ENCODE measurements at regions not wholly inside any gene's neighbourhood (a gene's known extent, or its start where the extent isn't known, plus 50 kb on each side); places are given as distances from the start of the nearest gene placed in this dataset.

GRCh38 chr9:86511614-86512360 is 157.6 kb upstream of the TUT7 start:
- CTCF ChIA-PET, result interaction anchor here (1.2 to 1.5 kb wide), 2 partner anchors 10 to 27 kb away, joined by 3 to 4 read pairs; no protein-coding TSS in a partner anchor
- no peak for TF ChIP-seq CTCF (IDR thresholded peaks at IDR 0.05; ENCODE audit: insufficient read depth, low read length, missing control alignments)
- DNase-seq (ENCODE audit: low read depth, low spot score), result no peak
- POLR2A ChIA-PET, result no interaction called here
- H3K4me3 ChIP-seq (ENCODE audit: low read depth, low read length), result no peak overlapping the region

- CTCF ChIA-PET, result no interaction called here
- POLR2A ChIA-PET, result no interaction called here
- TF ChIP-seq CTCF (IDR thresholded peaks at IDR 0.05; ENCODE audit: insufficient read depth, low read length, missing control alignments), result no peak
- no peak for DNase-seq (ENCODE audit: low read depth, low spot score)
- no peak overlapping the region for H3K4me3 ChIP-seq (ENCODE audit: low read depth, low read length)
Measured at GRCh38 chr9:86508208-86508903, 154.1 kb upstream of the TUT7 start.

GRCh38 chr9:86507212-86507630 is 153.0 kb upstream of the TUT7 start:
- ChIA-PET POLR2A (interaction anchor here (1.3 kb wide), 1 partner anchor 43 kb away, joined by 4 read pairs; no protein-coding TSS in a partner anchor), CTCF (interaction anchor here (0.7 to 1.6 kb wide), 3 partner anchors 9 to 93 kb away, joined by 3 read pairs; no protein-coding TSS in a partner anchor)
- DNase-seq (ENCODE audit: low read depth, low spot score), result no peak

GRCh38 chr9:86503942-86504341 is 149.7 kb upstream of the TUT7 start:
- CTCF ChIA-PET, result interaction anchor here (3.0 kb wide), 1 partner anchor 17 kb away, joined by 10 read pairs; no protein-coding TSS in a partner anchor
- no peak for DNase-seq (ENCODE audit: low read depth, low spot score)
- TF ChIP-seq CTCF (IDR thresholded peaks at IDR 0.05; ENCODE audit: insufficient read depth, low read length, missing control alignments), result no peak
- no peak overlapping the region for H3K4me3 ChIP-seq (ENCODE audit: low read depth, low read length)
- POLR2A ChIA-PET, result no interaction called here

More at GRCh38 chr9:86507212-86507630, 153.0 kb upstream of the TUT7 start:
- TF ChIP-seq CTCF (IDR thresholded peaks at IDR 0.05; ENCODE audit: insufficient read depth, low read length, missing control alignments), result no peak
- H3K4me3 ChIP-seq (ENCODE audit: low read depth, low read length), result no peak overlapping the region

DNA sequence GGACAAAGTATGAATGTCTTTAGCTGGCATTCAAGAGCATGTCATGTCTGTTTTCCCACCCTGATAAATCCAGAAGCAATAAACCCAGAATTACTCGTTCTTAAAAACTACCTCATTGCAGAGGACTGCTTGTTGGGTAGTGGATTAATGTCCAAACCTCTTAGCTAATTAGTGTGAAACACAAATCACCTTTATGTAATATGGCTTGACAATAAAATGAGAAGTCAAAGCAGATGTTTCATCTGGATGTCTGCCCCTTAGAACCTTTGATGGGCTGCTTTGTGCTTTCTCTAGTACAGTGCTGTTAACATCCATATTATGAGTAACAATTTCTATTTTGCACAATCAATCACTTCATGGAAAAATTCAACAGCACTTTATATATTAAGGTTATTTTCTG is 149.1 kb upstream of the TUT7 start:
- DNase-seq (ENCODE audit: low read depth, low spot score), result no peak
- TF ChIP-seq CTCF (IDR thresholded peaks at IDR 0.05; ENCODE audit: insufficient read depth, low read length, missing control alignments), result no peak
- POLR2A ChIA-PET, result no interaction called here
- CTCF ChIA-PET, result interaction anchor here (3.0 kb wide), 1 partner anchor 16 kb away, joined by 10 read pairs; no protein-coding TSS in a partner anchor
- no peak overlapping the region for H3K4me3 ChIP-seq (ENCODE audit: low read depth, low read length)
